ENCODE measurements at regions not wholly inside any gene's neighbourhood (a gene's known extent, or its start where the extent isn't known, plus 50 kb on each side); places are given as distances from the start of the nearest gene placed in this dataset.
"Not testable (repeated sequence)": the region's sequence is repeated elsewhere in the genome, so short reads cannot be mapped to it uniquely, and the experiment has no call there.

GRCh38 chr11:37969336-37969735, 1371.3 kb upstream of the RAG2 start:
- not testable (repeated sequence) for DNase-seq

DNA sequence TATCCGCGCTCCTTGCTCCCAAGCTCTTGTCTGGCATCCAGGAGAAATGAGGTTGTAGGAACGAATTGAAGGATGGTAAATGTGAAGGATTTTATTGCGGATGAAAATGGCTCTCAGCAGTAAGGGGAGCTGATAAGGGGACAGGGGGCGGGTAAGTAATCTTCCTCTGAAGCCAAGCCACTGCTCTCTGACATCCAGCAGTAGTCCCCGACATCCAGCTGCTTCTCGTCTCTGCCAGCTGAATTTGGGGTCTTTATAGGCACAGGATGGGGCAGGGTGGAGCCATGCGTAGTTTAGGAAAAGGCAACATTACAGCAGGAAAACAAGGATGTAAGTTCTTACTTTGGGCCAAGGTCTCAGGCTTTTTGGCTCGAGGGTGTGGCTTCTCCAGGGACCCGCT, 1370.1 kb upstream of the RAG2 start:
- DNase-seq = no peak

- DNase-seq = no peak
Measured at GRCh38 chr11:37967635-37968034, 1369.6 kb upstream of the RAG2 start.

DNA sequence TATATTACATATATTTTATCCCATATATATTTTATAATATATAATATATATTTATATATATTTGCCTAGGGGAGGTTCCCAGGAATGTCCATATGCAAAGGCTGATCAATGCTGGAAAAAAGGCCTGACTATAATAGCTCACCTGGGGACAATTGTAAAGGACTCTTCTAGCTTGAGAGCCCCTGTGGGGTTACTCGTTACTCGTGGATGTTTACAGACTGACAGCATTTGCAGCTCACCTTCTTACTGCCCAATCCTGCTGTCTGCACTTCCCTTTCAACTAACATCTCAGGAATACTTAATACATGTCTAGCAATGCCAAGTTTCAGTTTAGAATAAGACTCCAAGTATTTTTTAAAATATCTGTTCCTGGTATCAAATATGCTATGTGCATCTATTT, 1365.4 kb upstream of the RAG2 start:
- DNase-seq = no peak

GRCh38 chr11:37957717-37958116, 1359.7 kb upstream of the RAG2 start:
- DNase-seq = no peak

DNA sequence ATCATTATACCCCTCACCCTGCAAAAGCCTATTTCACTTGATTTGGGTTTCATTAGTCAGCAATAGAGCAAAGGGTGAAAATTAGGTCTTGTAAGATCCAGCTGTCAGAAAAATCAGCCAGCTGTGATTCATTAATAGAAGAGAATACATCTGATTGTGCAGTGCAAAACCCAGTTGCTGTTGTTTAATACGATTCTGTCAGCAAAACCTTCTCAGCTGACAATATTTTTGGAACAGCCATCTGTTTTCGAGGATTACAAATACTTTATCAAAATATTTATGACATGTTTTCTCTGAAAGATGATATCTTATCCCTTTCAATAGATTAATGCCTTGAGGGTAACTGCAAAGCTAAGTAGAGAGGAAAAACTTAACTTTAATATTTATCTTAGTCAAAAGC, 1354.0 kb upstream of the RAG2 start:
- DNase-seq = no peak

- no peak for DNase-seq
Measured at GRCh38 chr11:37948258-37948657, 1350.2 kb upstream of the RAG2 start.

- no peak for DNase-seq
Measured at GRCh38 chr11:37947821-37948220, 1349.8 kb upstream of the RAG2 start.

GRCh38 chr11:37946155-37946766, 1348.2 kb upstream of the RAG2 start:
- peak; percentile 32 to 44 (median 38) for DNase-seq

- DNase-seq = no peak
Measured at GRCh38 chr11:37942081-37942480, 1344.0 kb upstream of the RAG2 start.

- DNase-seq = no peak
Measured at GRCh38 chr11:37929100-37929653, 1331.1 kb upstream of the RAG2 start.

DNA sequence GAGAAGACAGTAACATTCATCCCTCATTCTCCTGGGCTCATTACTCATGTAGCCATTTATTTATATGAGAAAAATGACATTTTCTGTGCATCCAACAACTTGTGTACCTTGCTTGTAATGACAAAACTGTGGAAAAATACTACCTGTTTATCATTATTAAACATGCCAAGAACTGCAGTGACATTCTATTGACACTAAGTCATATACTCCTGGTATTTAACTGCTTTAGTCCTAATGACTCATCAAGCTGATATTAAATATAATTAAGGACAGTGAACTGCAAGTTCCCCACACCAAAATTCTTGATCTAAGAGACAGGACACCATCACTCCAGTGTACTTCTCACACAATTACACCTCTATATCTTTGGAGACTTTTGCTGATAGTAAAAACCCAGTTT, 1328.7 kb upstream of the RAG2 start:
- no peak for DNase-seq

GRCh38 chr11:37916331-37916730, 1318.3 kb upstream of the RAG2 start:
- no peak for DNase-seq

- no peak for DNase-seq
Measured at GRCh38 chr11:37914859-37915258, 1316.8 kb upstream of the RAG2 start.

DNA sequence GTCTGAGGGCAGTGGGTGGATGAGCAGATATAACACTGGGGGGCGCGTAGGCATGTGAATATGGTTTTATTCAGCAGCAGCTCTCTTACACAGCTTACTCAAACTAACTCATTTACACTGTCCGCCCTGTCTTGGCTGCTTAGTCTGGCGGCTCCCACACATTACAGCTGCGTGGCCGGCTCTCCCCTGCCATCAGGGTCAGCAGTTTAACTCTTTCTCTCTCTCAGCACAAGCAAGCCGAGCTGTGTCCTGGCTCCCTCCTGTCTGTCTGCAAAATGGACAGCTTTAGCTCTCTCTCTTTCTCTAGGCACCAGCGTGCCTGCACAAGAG, 1310.1 kb upstream of the RAG2 start:
- DNase-seq = no peak

DNA sequence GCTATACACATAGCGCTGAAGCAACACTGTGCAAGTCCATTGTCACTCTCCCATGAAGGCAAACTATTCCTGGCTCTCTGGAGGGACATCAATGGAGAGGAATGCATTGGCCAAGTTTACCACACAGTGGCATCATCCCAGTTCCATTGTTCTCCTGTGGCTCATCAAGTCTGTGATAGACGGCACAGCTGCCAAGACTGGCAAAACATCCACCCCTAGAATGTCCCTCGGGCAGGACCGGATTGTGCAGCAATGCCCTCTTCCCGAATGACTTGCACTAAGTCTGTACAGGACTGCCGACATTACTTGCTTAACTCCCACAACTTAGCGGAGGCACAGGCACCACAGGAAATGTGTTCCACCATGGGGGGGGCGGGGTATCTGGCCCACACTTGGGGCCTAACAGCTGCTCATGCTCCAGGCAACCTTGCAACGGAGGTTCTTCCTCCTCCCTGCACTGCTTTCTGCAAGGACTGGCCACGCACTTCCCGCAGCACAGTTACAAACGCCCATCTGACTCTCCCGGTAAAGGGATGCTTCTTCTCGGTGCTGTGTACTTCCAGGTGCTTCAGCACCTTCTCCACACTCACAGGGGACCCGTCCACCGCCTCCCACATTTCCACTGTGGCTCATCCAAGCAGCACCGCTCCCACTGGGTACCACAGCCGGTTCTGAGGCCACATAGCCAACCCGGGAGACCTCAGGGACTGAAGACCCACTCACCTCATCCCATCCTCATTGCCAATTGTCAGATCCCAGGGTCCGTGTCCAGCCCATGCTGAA, 1309.6 kb upstream of the RAG2 start:
- no peak for DNase-seq

DNA sequence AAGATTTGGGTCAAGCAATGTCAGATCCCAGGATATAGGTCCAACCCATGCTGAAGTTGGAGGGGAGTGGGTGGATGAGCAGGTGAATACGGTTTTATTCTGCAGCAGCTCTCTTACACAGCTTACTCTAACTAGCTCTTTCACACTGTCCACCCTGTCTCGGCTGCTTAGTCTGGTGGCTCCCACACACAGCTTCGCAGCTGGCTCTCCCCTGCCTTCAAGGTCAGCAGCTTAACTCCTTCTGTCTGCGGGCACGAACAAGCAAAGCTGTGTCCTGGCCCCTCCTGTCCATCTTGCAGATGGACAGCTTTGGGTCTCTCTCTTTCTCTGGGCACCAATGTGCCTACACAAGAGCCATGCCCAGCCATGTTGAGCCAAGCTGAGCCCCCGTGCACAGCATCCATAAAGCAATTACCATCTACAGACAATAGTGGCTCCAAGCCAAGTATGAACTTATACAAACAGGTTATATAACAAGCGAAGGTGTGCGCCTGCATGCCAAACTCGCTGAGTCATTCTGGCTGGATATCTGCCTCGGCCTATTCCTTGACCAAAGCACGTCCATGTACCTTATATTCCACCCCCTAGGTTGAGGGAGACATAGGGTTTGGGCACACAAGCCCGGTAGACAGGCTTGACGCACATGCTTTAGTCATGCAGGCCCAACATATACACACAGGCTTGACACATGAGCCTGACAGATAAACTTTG, 1307.8 kb upstream of the RAG2 start:
- DNase-seq = no peak

GRCh38 chr11:37896016-37896415, 1298.0 kb upstream of the RAG2 start:
- DNase-seq = no peak

DNA sequence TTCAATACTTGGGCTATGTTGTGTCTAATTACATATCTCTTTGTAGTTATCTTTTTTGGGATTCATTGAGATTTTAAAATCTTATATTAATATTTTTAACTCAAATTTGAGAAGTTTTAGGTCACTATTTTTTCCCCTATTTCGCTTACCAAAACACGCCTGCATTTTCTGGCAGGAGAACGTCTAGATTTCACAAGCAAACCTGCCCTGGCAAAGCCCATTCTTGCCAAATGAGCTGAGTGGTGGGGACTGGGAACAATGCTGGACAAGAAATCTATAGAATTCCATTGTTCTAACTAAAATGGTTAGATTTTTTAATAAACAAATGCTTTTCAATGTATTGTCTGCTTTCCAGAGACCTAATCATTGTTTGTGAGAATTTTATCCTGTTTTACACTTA, 1283.7 kb upstream of the RAG2 start:
- no peak for DNase-seq

DNA sequence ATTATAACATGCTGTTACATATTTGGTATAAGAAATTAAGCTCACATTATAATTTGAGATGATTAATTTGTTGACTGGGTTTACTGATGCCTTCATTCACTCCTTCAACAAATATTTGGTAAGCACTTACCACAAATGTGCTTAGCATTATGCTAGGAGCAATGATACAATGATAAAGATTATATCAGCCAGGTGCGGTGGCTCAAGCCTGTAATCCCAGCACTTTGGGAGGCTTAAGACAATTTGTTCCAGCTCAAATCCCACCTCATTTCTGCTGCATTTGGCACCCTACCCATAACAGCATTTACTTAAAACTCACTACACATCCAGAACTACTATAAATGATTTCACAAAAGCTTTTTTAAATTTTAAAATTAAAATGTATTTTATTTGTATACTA, 1263.6 kb upstream of the RAG2 start:
- no peak for DNase-seq

DNA sequence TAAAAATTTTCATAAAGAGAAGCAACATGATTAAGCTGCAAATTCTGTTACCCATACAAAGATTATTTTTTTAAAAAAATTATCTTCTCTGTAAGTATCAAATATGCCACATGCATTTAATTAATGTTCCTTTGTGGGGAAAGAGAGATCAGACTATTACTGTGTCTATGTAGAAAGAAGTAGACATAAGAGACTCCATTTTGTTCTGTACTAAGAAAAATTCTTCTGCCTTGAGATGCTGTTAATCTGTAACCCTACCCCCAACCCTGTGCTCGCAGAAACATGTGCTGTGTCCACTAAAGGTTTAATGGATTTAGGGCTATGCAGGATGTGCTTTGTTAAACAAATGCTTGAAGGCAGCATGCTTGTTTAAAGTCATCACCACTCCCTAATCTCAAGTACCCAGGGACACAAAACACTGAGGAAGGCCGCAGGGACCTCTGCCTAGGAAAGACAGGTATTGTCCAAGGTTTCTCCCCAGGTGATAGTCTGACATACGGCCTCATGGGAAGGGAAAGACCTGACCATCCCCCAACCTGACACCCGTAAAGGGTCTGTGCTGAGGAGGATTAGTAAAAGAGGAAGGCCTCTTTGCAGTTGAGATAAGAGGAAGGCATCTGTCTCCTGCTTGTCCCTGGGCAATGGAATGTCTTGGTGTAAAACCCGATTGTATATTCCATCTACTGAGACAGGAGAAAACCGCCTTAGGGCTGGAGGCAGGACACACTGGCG, 1260.9 kb upstream of the RAG2 start:
- not testable (repeated sequence) for DNase-seq

- DNase-seq = no peak
Measured at GRCh38 chr11:37858398-37858797, 1260.4 kb upstream of the RAG2 start.

GRCh38 chr11:37857726-37858125, 1259.7 kb upstream of the RAG2 start:
- DNase-seq = no peak
